ENCODE measurements at regions not wholly inside any gene's neighbourhood (a gene's known extent, or its start where the extent isn't known, plus 50 kb on each side); places are given as distances from the start of the nearest gene placed in this dataset.

DNA sequence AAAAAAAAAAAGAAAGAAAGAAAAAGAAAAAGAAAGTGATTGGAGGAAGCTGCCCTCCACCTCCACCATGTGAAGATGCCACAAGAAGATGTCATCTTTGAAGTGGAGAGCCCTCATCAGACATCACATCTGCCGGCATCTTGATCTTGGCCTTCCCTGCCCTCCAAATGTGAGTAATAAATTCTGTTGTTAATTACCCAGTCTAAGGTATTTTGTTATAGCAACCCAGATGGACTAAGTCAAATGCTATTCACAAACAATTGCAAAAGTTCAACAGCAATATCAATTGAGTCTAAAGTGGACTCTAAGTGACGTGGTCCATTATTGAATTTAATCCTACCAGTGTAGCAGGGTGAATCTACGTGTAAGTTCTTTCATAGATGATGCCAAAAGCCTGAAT, 55.9 kb upstream of the NUP160 start:
- H3K4me3 ChIP-seq = no peak overlapping the region

DNA sequence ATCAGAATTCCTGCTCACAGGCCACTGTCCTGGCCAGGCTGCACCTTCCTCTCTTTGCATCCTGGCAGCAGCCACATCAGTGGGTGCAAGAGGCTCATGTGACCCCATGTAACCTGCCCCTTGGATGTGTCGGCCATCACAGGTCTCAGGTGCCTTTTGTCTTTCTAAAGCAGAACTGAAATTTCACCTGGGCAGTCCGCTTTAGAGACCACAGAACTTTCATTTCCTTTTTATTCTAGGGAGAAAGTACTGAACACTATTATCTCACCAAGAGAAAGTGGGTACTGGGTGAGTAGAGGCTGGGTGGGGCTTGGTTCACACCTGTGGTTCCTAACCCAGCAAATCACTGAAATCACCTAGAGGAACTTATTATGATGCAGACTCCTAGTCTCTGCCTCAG, 51.7 kb upstream of the NUP160 start:
- H3K4me3 ChIP-seq = no peak overlapping the region
- H3K27ac ChIP-seq = no peak overlapping the region

More for the DNA sequence above, 55.9 kb upstream of the NUP160 start:
- H3K27ac ChIP-seq = no peak overlapping the region

Data from skin epidermis (tissue), 12 donors.